IPS-15b (cell line): ENCODE measurements at regions not wholly inside any gene's neighbourhood (a gene's known extent, or its start where the extent isn't known, plus 50 kb on each side); places are given as distances from the start of the nearest gene placed in this dataset.

Experiments used
- H3K27me3 ChIP-seq: one replicate; pipeline ENCODE4 v1.6.1; 2013; ENCODE audit warnings: low read length; ENCODE audit not compliant: control insufficient read depth, insufficient read depth
- H3K36me3 ChIP-seq: one replicate; pipeline ENCODE4 v1.6.1; 2013; ENCODE audit warnings: low read length; ENCODE audit not compliant: control insufficient read depth, insufficient read depth
- H3K4me1 ChIP-seq: one replicate; pipeline ENCODE4 v1.6.1; 2013; ENCODE audit warnings: mild to moderate bottlenecking, low read length; ENCODE audit not compliant: control insufficient read depth, insufficient read depth
- H3K4me3 ChIP-seq: one replicate; pipeline ENCODE4 v1.5.1; 2013; ENCODE audit warnings: low read depth, low read length
- H3K9ac ChIP-seq: one replicate; pipeline ENCODE4 v1.6.1; 2013; ENCODE audit warnings: low read depth, mild to moderate bottlenecking, low read length
- H3K9me3 ChIP-seq: one replicate; pipeline ENCODE4 v1.6.1; 2013; ENCODE audit warnings: mild to moderate bottlenecking, low read length; ENCODE audit not compliant: control insufficient read depth, insufficient read depth

DNA sequence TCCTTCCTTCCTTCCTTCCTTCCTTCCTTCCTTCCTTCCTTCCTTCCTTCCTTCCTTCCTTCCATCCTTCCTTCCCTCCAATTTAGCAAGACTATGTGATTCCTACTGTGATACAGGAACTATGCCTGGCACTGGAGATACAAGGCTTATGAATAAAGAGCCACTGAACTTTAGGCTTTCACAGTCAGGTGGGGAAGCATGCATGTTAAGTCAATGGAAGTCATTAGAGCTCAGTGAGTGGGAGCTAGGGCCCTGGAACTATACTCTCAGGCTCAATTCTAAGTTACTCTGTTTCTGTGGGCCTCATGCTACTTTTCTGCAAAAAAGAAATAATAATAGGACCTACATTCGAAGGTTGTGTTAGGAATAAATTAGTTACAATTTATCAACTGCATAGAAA lies 527.6 kb upstream of the ZEB2 start:
- H3K4me3 ChIP-seq = no peak overlapping the region
- no peaks in the 10 kb centered on the region for H3K9me3 ChIP-seq
- H3K36me3 ChIP-seq = no peaks in the 10 kb centered on the region
- no peak overlapping the region for H3K9ac ChIP-seq
- no peaks in the 10 kb centered on the region for H3K4me1 ChIP-seq
- H3K27me3 ChIP-seq = no peaks in the 10 kb centered on the region

DNA sequence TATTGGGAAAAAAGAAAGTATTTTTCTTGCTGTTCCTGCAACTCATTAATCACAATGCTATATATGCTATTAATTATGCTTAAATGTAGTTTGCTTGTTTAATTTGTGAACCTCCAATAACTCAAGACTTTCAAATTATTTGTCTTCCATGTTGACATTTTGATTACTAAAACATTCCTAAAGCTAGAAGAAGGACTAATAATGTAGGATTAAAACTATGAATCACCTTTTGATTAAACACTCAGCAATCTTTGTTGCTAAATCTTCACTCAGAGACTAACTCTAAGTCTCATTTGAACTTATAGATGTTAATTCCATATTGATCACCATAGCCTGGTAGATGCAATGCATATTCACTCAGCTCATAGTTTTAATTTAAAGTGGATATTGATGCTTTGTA lies 524.6 kb upstream of the ZEB2 start:
- Histone ChIP-seq H3K4me3 (no peak overlapping the region), H3K9me3 (no peaks in the 10 kb centered on the region), H3K4me1 (no peaks in the 10 kb centered on the region), H3K27me3 (no peaks in the 10 kb centered on the region), H3K36me3 (no peaks in the 10 kb centered on the region), H3K9ac (no peak overlapping the region)

GRCh38 chr2:145043399-145043834 lies 523.5 kb upstream of the ZEB2 start:
- H3K4me1 ChIP-seq = no peaks in the 10 kb centered on the region
- no peaks in the 10 kb centered on the region for H3K9me3 ChIP-seq
- no peaks in the 10 kb centered on the region for H3K27me3 ChIP-seq
- H3K4me3 ChIP-seq = no peak overlapping the region
- no peaks in the 10 kb centered on the region for H3K36me3 ChIP-seq
- no peak overlapping the region for H3K9ac ChIP-seq

DNA sequence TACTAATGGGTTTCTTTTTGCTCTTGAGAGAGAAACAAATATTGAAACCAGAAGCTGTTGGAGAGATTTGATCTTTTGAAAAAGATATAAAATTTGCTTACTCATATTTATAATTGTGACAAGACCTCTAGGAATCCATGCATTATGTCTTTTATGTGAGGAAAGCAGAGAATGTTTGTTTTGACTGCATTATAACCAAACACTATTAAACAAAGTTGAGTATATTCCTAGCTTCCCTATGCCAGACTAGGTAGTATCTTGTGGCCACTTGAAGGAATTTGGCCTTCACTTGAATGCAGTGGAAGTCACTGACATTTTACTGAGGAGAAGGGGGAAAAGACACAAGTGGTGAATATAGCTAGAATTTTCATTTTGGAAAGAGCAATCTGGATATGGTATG lies 521.8 kb upstream of the ZEB2 start:
- H3K9ac ChIP-seq = no peak overlapping the region
- H3K27me3 ChIP-seq = no peaks in the 10 kb centered on the region
- H3K4me1 ChIP-seq = no peaks in the 10 kb centered on the region
- no peak overlapping the region for H3K4me3 ChIP-seq
- no peaks in the 10 kb centered on the region for H3K9me3 ChIP-seq
- no peaks in the 10 kb centered on the region for H3K36me3 ChIP-seq

DNA sequence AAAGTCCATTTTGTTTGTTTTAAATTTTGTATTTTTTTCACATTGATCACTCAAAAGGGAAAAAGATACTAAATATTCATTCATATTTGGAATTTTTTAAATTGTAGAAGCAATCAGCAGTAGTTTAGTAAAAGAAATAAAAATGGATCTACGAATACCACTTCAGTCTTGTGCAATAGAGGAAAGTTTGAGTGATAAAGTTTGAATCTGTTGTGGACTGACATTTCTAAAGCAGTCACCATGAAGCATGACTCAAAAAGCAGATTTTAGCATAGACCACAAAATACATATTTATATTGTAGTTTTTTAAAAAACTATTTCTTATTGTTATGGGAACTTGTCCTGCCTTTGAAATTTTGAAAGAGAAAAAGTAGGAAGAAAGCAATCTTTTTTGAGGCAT lies 520.5 kb upstream of the ZEB2 start:
- no peaks in the 10 kb centered on the region for H3K9me3 ChIP-seq
- H3K9ac ChIP-seq = no peak overlapping the region
- no peaks in the 10 kb centered on the region for H3K36me3 ChIP-seq
- no peaks in the 10 kb centered on the region for H3K27me3 ChIP-seq
- no peak overlapping the region for H3K4me3 ChIP-seq
- H3K4me1 ChIP-seq = no peaks in the 10 kb centered on the region

GRCh38 chr2:145038041-145038525 lies 518.2 kb upstream of the ZEB2 start:
- Histone ChIP-seq H3K9me3 (no peaks in the 10 kb centered on the region), H3K9ac (no peak overlapping the region), H3K4me3 (no peak overlapping the region), H3K36me3 (no peaks in the 10 kb centered on the region), H3K4me1 (no peaks in the 10 kb centered on the region), H3K27me3 (no peaks in the 10 kb centered on the region)

DNA sequence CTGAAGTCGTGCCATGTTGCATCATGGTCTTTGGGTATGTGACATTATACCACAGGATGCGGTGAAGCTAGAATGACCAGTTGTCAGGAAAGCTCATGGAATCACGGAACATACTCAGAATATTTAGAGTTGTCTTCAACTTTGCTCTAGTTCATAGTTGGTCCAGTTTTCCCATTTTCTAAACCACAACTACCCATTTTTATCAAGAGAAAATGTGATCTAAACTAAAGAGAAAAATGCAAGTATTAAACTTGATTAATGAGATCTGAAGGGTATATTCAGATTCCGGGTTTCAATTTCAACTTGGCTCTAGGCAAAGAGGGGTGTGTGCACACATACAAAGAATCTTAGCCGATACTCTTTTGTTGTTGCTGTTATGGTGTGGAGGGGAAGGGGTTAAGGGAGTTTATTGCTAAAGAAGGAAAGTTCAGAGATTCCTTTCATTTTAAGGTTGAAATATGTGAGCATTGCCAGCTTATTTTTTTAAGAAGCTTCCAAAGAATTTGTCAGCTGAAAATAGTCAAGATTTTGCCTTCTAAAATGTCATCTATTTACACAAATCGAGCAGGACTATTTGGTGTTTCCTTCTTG lies 516.6 kb upstream of the ZEB2 start:
- no peaks in the 10 kb centered on the region for H3K27me3 ChIP-seq
- H3K4me1 ChIP-seq = no peaks in the 10 kb centered on the region
- no peaks in the 10 kb centered on the region for H3K9me3 ChIP-seq
- no peak overlapping the region for H3K4me3 ChIP-seq
- no peak overlapping the region for H3K9ac ChIP-seq
- H3K36me3 ChIP-seq = no peaks in the 10 kb centered on the region

DNA sequence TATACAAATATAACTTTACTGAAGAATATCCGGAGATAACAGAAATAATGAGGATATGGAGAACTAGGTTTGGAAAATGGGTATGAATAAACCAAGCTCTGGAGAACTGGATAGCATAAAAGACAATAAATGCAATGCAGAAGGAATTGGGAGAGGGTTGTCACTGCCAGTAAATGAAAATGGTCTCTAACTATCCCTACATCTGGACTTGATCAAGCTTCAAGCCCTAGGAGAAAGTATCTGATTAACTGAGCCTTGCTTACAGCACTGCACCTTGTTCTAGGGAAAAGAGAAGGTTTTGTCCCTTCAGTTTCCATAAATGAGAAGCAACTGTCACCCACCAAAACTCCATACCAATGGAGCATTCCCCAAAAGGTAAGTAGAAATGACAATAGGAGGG lies 514.6 kb upstream of the ZEB2 start:
- H3K4me3 ChIP-seq = no peak overlapping the region
- H3K9me3 ChIP-seq = no peaks in the 10 kb centered on the region
- no peaks in the 10 kb centered on the region for H3K27me3 ChIP-seq
- no peaks in the 10 kb centered on the region for H3K36me3 ChIP-seq
- H3K9ac ChIP-seq = no peak overlapping the region
- no peaks in the 10 kb centered on the region for H3K4me1 ChIP-seq

- no peak overlapping the region for H3K4me3 ChIP-seq
- H3K4me1 ChIP-seq = no peaks in the 10 kb centered on the region
- no peaks in the 10 kb centered on the region for H3K36me3 ChIP-seq
- no peaks in the 10 kb centered on the region for H3K27me3 ChIP-seq
- H3K9ac ChIP-seq = no peak overlapping the region
- no peaks in the 10 kb centered on the region for H3K9me3 ChIP-seq
These were observed 513.5 kb upstream of the ZEB2 start for GRCh38 chr2:145033438-145033837.

DNA sequence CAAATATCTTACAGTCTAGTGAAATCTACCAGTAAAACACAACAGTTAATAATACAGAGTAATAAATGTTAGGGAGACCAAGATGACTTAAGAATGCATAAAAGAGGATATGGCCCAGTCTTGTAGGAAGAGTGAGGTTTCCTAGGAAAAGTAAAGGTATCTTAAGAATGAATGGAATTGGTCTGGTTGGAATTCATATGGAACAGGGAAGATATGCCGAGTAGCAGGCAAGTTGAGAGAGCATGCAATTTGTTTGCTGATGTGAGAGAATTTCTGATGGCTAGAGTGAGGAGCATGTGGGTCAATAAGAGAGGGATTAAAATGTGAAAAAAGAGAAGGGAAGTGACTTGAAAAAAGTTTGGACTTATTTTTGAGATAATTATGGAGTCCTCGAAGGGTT lies 512.9 kb upstream of the ZEB2 start:
- Histone ChIP-seq H3K9me3 (no peaks in the 10 kb centered on the region), H3K36me3 (no peaks in the 10 kb centered on the region), H3K27me3 (no peaks in the 10 kb centered on the region), H3K4me3 (no peak overlapping the region), H3K4me1 (no peaks in the 10 kb centered on the region), H3K9ac (no peak overlapping the region)

DNA sequence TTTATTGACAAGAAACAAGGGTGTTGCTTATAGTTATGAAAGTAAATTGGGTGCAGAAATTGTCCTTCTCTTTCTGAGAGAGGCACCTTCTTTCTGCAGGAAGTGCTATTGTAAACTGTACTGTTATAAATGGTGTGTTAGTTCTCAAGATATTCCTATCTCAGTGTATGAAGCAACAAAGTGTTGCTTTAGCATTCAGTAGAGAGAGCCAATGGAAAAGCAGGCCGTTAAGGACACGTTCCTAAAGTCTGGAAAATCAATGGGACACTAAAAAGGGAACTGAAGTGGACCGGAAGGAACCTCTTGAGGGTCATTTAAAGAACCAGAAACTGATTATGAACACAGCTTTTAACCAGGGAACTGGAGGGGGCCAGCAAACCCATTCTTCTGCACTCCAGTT lies 510.0 kb upstream of the ZEB2 start:
- H3K9ac ChIP-seq = no peak overlapping the region
- H3K9me3 ChIP-seq = no peaks in the 10 kb centered on the region
- no peak overlapping the region for H3K4me3 ChIP-seq
- no peaks in the 10 kb centered on the region for H3K27me3 ChIP-seq
- no peaks in the 10 kb centered on the region for H3K4me1 ChIP-seq
- H3K36me3 ChIP-seq = no peaks in the 10 kb centered on the region

DNA sequence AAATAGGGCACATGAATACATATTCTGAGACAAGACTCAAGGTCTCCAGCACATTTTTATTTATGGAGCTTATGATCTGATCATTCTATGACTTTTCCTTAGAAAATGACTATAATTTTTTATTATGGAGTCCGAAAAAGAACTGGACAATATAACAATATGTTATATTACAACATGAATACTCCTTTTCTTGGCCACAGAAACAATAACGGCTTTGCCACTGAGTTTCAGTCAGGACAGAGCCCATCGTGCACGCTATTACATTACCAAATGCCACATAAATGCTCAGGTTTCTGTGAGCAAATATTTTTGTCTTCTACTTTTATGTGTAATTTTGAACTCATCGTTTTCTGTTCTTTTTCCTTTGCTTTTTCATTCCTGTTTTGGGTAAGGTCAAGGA lies 509.2 kb upstream of the ZEB2 start:
- no peaks in the 10 kb centered on the region for H3K27me3 ChIP-seq
- no peak overlapping the region for H3K4me3 ChIP-seq
- H3K9me3 ChIP-seq = no peaks in the 10 kb centered on the region
- H3K9ac ChIP-seq = no peak overlapping the region
- no peaks in the 10 kb centered on the region for H3K4me1 ChIP-seq
- H3K36me3 ChIP-seq = no peaks in the 10 kb centered on the region
